GM12878 (cell line): ENCODE measurements at regions not wholly inside any gene's neighbourhood (a gene's known extent, or its start where the extent isn't known, plus 50 kb on each side); places are given as distances from the start of the nearest gene placed in this dataset.

Source experiments
- ATAC-seq: fragments of 200-7000 bp; cut with Tn5 transposase; 3 replicates; pipeline ENCODE4 v1.9.1; 2020; ENCODE audit warnings: mild to moderate bottlenecking, moderate library complexity
- BruUV-seq: library from RNA; stranded (reverse); fragments of 400-500 nt; replicated peaks from 2 replicates; lab custom pipeline; 2021; lab: Mats Ljungman, UMichigan
- CTCF ChIA-PET: fragments of 300-600 bp; sonication (Branson Sonifier 250); formaldehyde crosslinking; extraction: SDS; loops from one replicate; lab custom pipeline; 2021; ENCODE audit warnings: inconsistent platforms; lab: Yijun Ruan, JAX
- POLR2A ChIA-PET: fragments of 350-600 bp; formaldehyde crosslinking; extraction: SDS; loops from one replicate; lab custom pipeline; 2021; ENCODE audit warnings: inconsistent platforms; lab: Charles Lee
- RAD21 ChIA-PET: fragments of 300-600 bp; sonication (Branson Sonifier 250); formaldehyde crosslinking; loops from one replicate; lab custom pipeline; 2023; ENCODE audit warnings: antibody characterized with exemption; ENCODE audit not compliant: unreplicated experiment; lab: Charles Lee
- SMC1A ChIA-PET: fragments of 300-600 bp; sonication (Branson Sonifier 250); formaldehyde crosslinking; loops from one replicate; lab custom pipeline; 2023; ENCODE audit not compliant: unreplicated experiment, uncharacterized antibody; lab: Charles Lee
- DNase-seq: peaks from one replicate; pipeline ENCODE4 v3.0.0-alpha.2; 2011; ENCODE audit warnings: low read depth, low spot score
- FAIRE-seq: peaks from 3 replicates; lab custom pipeline; 2011; peaks lifted over from hg19 to GRCh38; lab: Jason Lieb, UNC
- H2AFZ ChIP-seq: 2 replicates; pipeline ENCODE4 v1.6.0; 2011; ENCODE audit warnings: low read depth, low read length, control low read depth; ENCODE audit not compliant: control insufficient read depth
- H3K27ac ChIP-seq: 2 replicates; pipeline ENCODE4 v1.5.1; 2011; ENCODE audit warnings: control low read depth; ENCODE audit not compliant: control insufficient read depth, insufficient read depth
- H3K27me3 ChIP-seq, 2 experiments: replicated peaks in 1 of 2; 2 replicates each; pipeline versions ENCODE4 v1.6.0 to v1.6.1; 2011; ENCODE audit warnings: low read length in 1 of 2; ENCODE audit not compliant: control insufficient read depth in 2 of 2, insufficient read depth in 2 of 2
- H3K36me3 ChIP-seq, 2 experiments: 2 replicates each; pipeline ENCODE4 v1.5.1; 2011; ENCODE audit warnings: low read length in 1 of 2; ENCODE audit not compliant: control insufficient read depth in 2 of 2, insufficient read depth in 2 of 2
- H3K4me1 ChIP-seq: 2 replicates; pipeline ENCODE4 v1.6.1; 2011; ENCODE audit warnings: mild to moderate bottlenecking, low read length, moderate library complexity, mixed read lengths; ENCODE audit not compliant: control insufficient read depth, insufficient read depth
- H3K4me2 ChIP-seq: 2 replicates; pipeline ENCODE4 v1.6.0; 2011; ENCODE audit warnings: control low read depth; ENCODE audit not compliant: control insufficient read depth, insufficient read depth
- H3K4me3 ChIP-seq: fragments of 200-600 bp; sonication (generic); 2 replicates; pipeline ENCODE4 v1.5.1; 2016
- H3K79me2 ChIP-seq: 2 replicates; pipeline ENCODE4 v1.6.0; 2011; ENCODE audit warnings: low read length; ENCODE audit not compliant: control insufficient read depth, insufficient read depth
- H3K9ac ChIP-seq: 2 replicates; pipeline ENCODE4 v1.8.0; 2011; ENCODE audit warnings: low read length, control low read depth, mixed read lengths; ENCODE audit not compliant: control insufficient read depth, insufficient read depth
- H3K9me3 ChIP-seq: replicated peaks from 3 replicates; pipeline ENCODE4 v1.5.1; 2011; ENCODE audit warnings: mild to moderate bottlenecking, low read length; ENCODE audit not compliant: control insufficient read depth, insufficient read depth
- H4K20me1 ChIP-seq: 2 replicates; pipeline ENCODE4 v1.6.0; 2011; ENCODE audit not compliant: control insufficient read depth, insufficient read depth
- CHD2 ChIP-seq: IDR thresholded peaks from 2 replicates; pipeline ENCODE4 v1.6.1; 2011; ENCODE audit warnings: low read depth, low read length, improper control_type of control experiment, borderline replicate concordance
- ETV6 ChIP-seq, 2 experiments: fragments of 450-650 bp in 1 of 2; IDR thresholded peaks in 1 of 2; conservative IDR thresholded peaks in 1 of 2; 2 replicates each; pipeline ENCODE4 v1.6.1; 2014; ENCODE audit warnings: antibody characterized with exemption in 1 of 2, borderline replicate concordance in 1 of 2, low read depth in 1 of 2, mild to moderate bottlenecking in 1 of 2, moderate library complexity in 1 of 2
- MEF2A ChIP-seq: IDR thresholded peaks from 2 replicates; pipeline ENCODE4 v1.6.1; 2011; ENCODE audit warnings: low read depth, mild to moderate bottlenecking, low read length, moderate library complexity; ENCODE audit not compliant: insufficient read depth
- RAD21 ChIP-seq: IDR thresholded peaks from 2 replicates; pipeline ENCODE4 v1.6.1; 2011; ENCODE audit warnings: mild to moderate bottlenecking, low read depth, low read length, moderate library complexity; ENCODE audit not compliant: insufficient read depth
- RB1 ChIP-seq: fragments of 450-650 bp; formaldehyde crosslinking; IDR thresholded peaks from 2 replicates; pipeline ENCODE4 v1.6.1; 2017; ENCODE audit warnings: mild to moderate bottlenecking, borderline replicate concordance
- RBBP5 ChIP-seq: fragments of 200-600 bp; sonication (generic); conservative IDR thresholded peaks from 2 replicates; pipeline ENCODE4 v1.6.1; 2016
- SMAD5 ChIP-seq: IDR thresholded peaks from 2 replicates; pipeline ENCODE4 v1.6.1; 2016; ENCODE audit warnings: antibody characterized with exemption, low read depth
- YBX1 ChIP-seq: fragments of 450-650 bp; IDR thresholded peaks from 2 replicates; pipeline ENCODE4 v1.6.1; 2016; ENCODE audit warnings: antibody characterized with exemption
- WGBS: methylation state at CpG from one replicate; pipeline ENCODE4 v1.1.6; 2016; ENCODE audit warnings: low lambda C conversion rate; ENCODE audit not compliant: insufficient replicate concordance, insufficient coverage; ENCODE audit errors: missing lambda C conversion rate; 5-methylcytosine and 5-hydroxymethylcytosine counted together
- in situ Hi-C: fragments of 300-500 bp; cut with MboI; formaldehyde crosslinking; loops from 9 replicates; pipeline ENCODE4 v1.14.3; 2018; ENCODE audit warnings: mixed read lengths
- intact Hi-C: fragments of 100-400 bp; cut with micrococcal nuclease; formaldehyde crosslinking; loops from one replicate; pipeline ENCODE4 v1.14.2; 2022; ENCODE audit not compliant: unreplicated experiment
- TF ChIP-seq, protein P1 (sequence below), 3 experiments: IDR thresholded peaks in 2 of 3; conservative IDR thresholded peaks in 1 of 3; 2 replicates each; pipeline ENCODE4 v1.5.1; 2011; ENCODE audit warnings: low read depth in 3 of 3, low read length in 3 of 3, mild to moderate bottlenecking in 3 of 3, control low read depth in 2 of 3, moderate library complexity in 2 of 3, inconsistent platforms in 1 of 3, mixed read lengths in 1 of 3; ENCODE audit not compliant: control insufficient read depth in 2 of 3, insufficient read depth in 1 of 3; ENCODE audit errors: extremely low read depth in 1 of 3
- TF ChIP-seq, protein P2 (sequence below): fragments of 450-650 bp; IDR thresholded peaks from 2 replicates; pipeline ENCODE4 v1.6.1; 2016; ENCODE audit warnings: mild to moderate bottlenecking, moderate library complexity, borderline replicate concordance

- ChIA-PET SMC1A (interaction anchor here (1.1 to 3.2 kb wide), 3 partner anchors 55 to 494 kb away, joined by 3 to 15 read pairs (median 4); no protein-coding TSS in a partner anchor), RAD21 (no interaction called here), POLR2A (interaction anchor here (0.6 kb wide), 1 partner anchor 479 kb away, joined by 3 read pairs; no protein-coding TSS in a partner anchor), CTCF (interaction anchor here (0.6 to 6.7 kb wide), 9 partner anchors 13 to 679 kb away, joined by 3 to 33 read pairs (median 3); no protein-coding TSS in a partner anchor)
- Histone ChIP-seq H3K27ac (no peak overlapping the region), H3K4me2 (no peak overlapping the region), H3K36me3 (no peaks in the 10 kb centered on the region), H2AFZ (no peak overlapping the region), H3K27me3 (no peaks in the 10 kb centered on the region; a peak in 1 of 4 replicates), H3K4me3 (no peak overlapping the region), H3K79me2 (no peaks in the 10 kb centered on the region), H3K4me1 (no peaks in the 10 kb centered on the region), H3K9me3 (peaks cover 4% of the 10 kb centered on the region; the same call in 2 of the 3 replicates), H3K9ac (no peak overlapping the region), H4K20me1 (no peaks in the 10 kb centered on the region)
- WGBS = 0% methylated on average over 1 of the region's 1 CpG
- TF ChIP-seq, protein P1, sequence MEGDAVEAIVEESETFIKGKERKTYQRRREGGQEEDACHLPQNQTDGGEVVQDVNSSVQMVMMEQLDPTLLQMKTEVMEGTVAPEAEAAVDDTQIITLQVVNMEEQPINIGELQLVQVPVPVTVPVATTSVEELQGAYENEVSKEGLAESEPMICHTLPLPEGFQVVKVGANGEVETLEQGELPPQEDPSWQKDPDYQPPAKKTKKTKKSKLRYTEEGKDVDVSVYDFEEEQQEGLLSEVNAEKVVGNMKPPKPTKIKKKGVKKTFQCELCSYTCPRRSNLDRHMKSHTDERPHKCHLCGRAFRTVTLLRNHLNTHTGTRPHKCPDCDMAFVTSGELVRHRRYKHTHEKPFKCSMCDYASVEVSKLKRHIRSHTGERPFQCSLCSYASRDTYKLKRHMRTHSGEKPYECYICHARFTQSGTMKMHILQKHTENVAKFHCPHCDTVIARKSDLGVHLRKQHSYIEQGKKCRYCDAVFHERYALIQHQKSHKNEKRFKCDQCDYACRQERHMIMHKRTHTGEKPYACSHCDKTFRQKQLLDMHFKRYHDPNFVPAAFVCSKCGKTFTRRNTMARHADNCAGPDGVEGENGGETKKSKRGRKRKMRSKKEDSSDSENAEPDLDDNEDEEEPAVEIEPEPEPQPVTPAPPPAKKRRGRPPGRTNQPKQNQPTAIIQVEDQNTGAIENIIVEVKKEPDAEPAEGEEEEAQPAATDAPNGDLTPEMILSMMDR (IDR thresholded peaks at IDR 0.05 in 2 of 3, conservative IDR thresholded peaks at IDR 0.05 in 1 of 3; ENCODE audit: control insufficient read depth in 2 of 3, extremely low read depth in 1 of 3, insufficient read depth in 1 of 3, low read depth in 3 of 3, low read length in 3 of 3) = peak in 1 of 3 experiments; percentile 26; a peak in 1 of 6 replicates
- TF ChIP-seq RAD21 (peak; percentile 51), YBX1 (no peak)
- no TSS peak for BruUV-seq
- intact Hi-C loops (loop anchor here (5.0 kb wide), 1 partner anchor 492 kb away; no protein-coding TSS in a partner anchor), in situ Hi-C loops (no loop called here)
- no peak for DNase-seq
- FAIRE-seq = no peak
- peak; percentile 68 for ATAC-seq
These were observed 51.6 kb upstream of the CREB5 start for GRCh38 chr7:28360739-28361138.

DNA sequence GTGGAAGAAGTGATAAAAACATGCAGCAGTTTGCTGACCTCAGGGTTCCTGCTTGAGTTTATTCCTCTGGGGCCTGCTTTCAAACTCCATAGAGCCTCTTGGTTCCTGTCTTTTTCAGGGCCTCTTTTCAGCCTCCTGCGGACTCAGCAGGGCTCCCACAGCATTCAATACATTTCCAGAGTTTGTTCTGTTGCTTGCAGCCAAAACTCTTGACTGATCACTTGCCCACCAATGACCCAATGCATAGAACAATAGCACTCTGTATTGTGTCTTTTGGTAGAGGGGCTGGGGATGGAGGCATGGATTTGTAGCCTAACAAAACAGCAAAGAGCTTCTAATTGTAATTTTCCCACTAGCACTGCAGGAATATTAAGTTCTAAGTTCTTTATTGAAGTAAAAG, 50.8 kb upstream of the CREB5 start:
- H3K27me3 ChIP-seq = no peaks in the 10 kb centered on the region; a peak in 1 of 4 replicates
- intact Hi-C loops = loop anchor here (5.0 kb wide), 1 partner anchor 491 kb away; no protein-coding TSS in a partner anchor
- FAIRE-seq = no peak
- TF ChIP-seq RBBP5 (no peak), RB1 (no peak), ETV6 (conservative IDR thresholded peaks at IDR 0.05 in 1 of 2, IDR thresholded peaks at IDR 0.05 in 1 of 2; ENCODE audit: borderline replicate concordance in 1 of 2, low read depth in 1 of 2) (no peak), CHD2 (no peak), SMAD5 (no peak), MEF2A (no peak)
- TF ChIP-seq, protein P2, sequence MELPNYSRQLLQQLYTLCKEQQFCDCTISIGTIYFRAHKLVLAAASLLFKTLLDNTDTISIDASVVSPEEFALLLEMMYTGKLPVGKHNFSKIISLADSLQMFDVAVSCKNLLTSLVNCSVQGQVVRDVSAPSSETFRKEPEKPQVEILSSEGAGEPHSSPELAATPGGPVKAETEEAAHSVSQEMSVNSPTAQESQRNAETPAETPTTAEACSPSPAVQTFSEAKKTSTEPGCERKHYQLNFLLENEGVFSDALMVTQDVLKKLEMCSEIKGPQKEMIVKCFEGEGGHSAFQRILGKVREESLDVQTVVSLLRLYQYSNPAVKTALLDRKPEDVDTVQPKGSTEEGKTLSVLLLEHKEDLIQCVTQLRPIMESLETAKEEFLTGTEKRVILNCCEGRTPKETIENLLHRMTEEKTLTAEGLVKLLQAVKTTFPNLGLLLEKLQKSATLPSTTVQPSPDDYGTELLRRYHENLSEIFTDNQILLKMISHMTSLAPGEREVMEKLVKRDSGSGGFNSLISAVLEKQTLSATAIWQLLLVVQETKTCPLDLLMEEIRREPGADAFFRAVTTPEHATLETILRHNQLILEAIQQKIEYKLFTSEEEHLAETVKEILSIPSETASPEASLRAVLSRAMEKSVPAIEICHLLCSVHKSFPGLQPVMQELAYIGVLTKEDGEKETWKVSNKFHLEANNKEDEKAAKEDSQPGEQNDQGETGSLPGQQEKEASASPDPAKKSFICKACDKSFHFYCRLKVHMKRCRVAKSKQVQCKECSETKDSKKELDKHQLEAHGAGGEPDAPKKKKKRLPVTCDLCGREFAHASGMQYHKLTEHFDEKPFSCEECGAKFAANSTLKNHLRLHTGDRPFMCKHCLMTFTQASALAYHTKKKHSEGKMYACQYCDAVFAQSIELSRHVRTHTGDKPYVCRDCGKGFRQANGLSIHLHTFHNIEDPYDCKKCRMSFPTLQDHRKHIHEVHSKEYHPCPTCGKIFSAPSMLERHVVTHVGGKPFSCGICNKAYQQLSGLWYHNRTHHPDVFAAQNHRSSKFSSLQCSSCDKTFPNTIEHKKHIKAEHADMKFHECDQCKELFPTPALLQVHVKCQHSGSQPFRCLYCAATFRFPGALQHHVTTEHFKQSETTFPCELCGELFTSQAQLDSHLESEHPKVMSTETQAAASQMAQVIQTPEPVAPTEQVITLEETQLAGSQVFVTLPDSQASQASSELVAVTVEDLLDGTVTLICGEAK = no peak

More for the DNA sequence above, 50.8 kb upstream of the CREB5 start:
- H3K36me3 ChIP-seq = no peaks in the 10 kb centered on the region
- H3K4me1 ChIP-seq = no peaks in the 10 kb centered on the region
- SMC1A ChIA-PET = interaction anchor here (1.2 to 3.2 kb wide), 5 partner anchors 27 to 493 kb away, joined by 3 to 15 read pairs (median 7); no protein-coding TSS in a partner anchor
- POLR2A ChIA-PET = no interaction called here
- CTCF ChIA-PET = interaction anchor here (0.6 to 6.7 kb wide), 16 partner anchors 11 to 678 kb away, joined by 3 to 33 read pairs (median 3); no protein-coding TSS in a partner anchor
- in situ Hi-C loops = no loop called here
- DNase-seq = no peak
- ATAC-seq = no peak
- H3K27ac ChIP-seq = no peak overlapping the region
- RAD21 ChIA-PET = interaction anchor here (0.5 to 1.2 kb wide), 3 partner anchors 49 to 496 kb away, joined by 3 to 4 read pairs (median 3); no protein-coding TSS in a partner anchor
- H4K20me1 ChIP-seq = no peaks in the 10 kb centered on the region
- no peak overlapping the region for H3K4me2 ChIP-seq
- WGBS = 0% methylated on average over 1 of the region's 1 CpG
- H3K9ac ChIP-seq = no peak overlapping the region
- H2AFZ ChIP-seq = no peak overlapping the region
- H3K4me3 ChIP-seq = no peak overlapping the region
- H3K79me2 ChIP-seq = no peaks in the 10 kb centered on the region
- no TSS peak for BruUV-seq
- H3K9me3 ChIP-seq = peaks cover 4% of the 10 kb centered on the region; the same call in 2 of the 3 replicates
